Endothelial cell of umbilical vein (primary cell): ENCODE measurements at regions not wholly inside any gene's neighbourhood (a gene's known extent, or its start where the extent isn't known, plus 50 kb on each side); places are given as distances from the start of the nearest gene placed in this dataset.
"Not testable (repeated sequence)": the region's sequence is repeated elsewhere in the genome, so short reads cannot be mapped to it uniquely, and the experiment has no call there.

Source experiments
- BruUV-seq: library from RNA; stranded (reverse); fragments of 400-500 nt; replicated peaks from 2 replicates; lab custom pipeline; 2021; lab: Mats Ljungman, UMichigan
- CTCF ChIA-PET: fragments of 300-600, 350-600 bp; sonication (Branson Sonifier 250); formaldehyde crosslinking; loops from one replicate; lab custom pipeline; 2021; ENCODE audit warnings: antibody characterized with exemption, inconsistent platforms; lab: Charles Lee
- POLR2A ChIA-PET: fragments of 300-600, 350-600 bp; sonication (Branson Sonifier 250); formaldehyde crosslinking; loops from one replicate; lab custom pipeline; 2021; ENCODE audit warnings: antibody characterized with exemption, inconsistent platforms; lab: Charles Lee
- DNase-seq: peaks from one replicate; pipeline ENCODE4 v3.0.0-alpha.2; 2011; ENCODE audit warnings: low read depth, low spot score
- FAIRE-seq: peaks from 2 replicates; lab custom pipeline; 2011; peaks lifted over from hg19 to GRCh38; lab: Jason Lieb, UNC
- H2AFZ ChIP-seq: 2 replicates; pipeline ENCODE4 v1.6.0; 2012; ENCODE audit warnings: low read depth, low read length, control low read depth, inconsistent platforms
- H3K27ac ChIP-seq: 2 replicates; pipeline ENCODE4 v1.5.1; 2011; ENCODE audit warnings: low read depth, mild to moderate bottlenecking, control low read depth, low read length, moderate library complexity; ENCODE audit not compliant: insufficient read depth
- H3K27me3 ChIP-seq, 2 experiments: 2 replicates each; pipeline versions ENCODE4 v1.6.0 to v1.6.1; 2011; ENCODE audit warnings: low read length in 2 of 2, mixed read lengths in 1 of 2; ENCODE audit not compliant: control insufficient read depth in 2 of 2, insufficient read depth in 2 of 2
- H3K36me3 ChIP-seq, 2 experiments: 2 replicates in 1 of 2; 3 replicates in 1 of 2; pipeline ENCODE4 v1.5.1; 2011; ENCODE audit warnings: low read length in 2 of 2, mild to moderate bottlenecking in 1 of 2, moderate library complexity in 1 of 2; ENCODE audit not compliant: control insufficient read depth in 2 of 2, insufficient read depth in 2 of 2; ENCODE audit errors: extremely low read depth in 1 of 2
- H3K4me1 ChIP-seq: 3 replicates; pipeline ENCODE4 v1.5.1; 2011; ENCODE audit warnings: mild to moderate bottlenecking, low read length; ENCODE audit not compliant: control insufficient read depth, insufficient read depth; ENCODE audit errors: extremely low read depth
- H3K4me2 ChIP-seq: 2 replicates; pipeline ENCODE4 v1.6.1; 2011; ENCODE audit warnings: low read length, control low read depth, mixed read lengths; ENCODE audit not compliant: insufficient read depth
- H3K4me3 ChIP-seq, 3 experiments: fragments of 200-600 bp in 1 of 3; sonication (generic), shearing (Covaris generic) in 1 of 3; replicated peaks in 1 of 3; 2 replicates each; pipeline ENCODE4 v1.5.1; 2011 to 2016; ENCODE audit warnings: control low read depth in 3 of 3, low read length in 3 of 3, mild to moderate bottlenecking in 2 of 3, inconsistent platforms in 1 of 3, low read depth in 1 of 3, moderate library complexity in 1 of 3; ENCODE audit not compliant: insufficient read depth in 1 of 3
- H3K79me2 ChIP-seq: 2 replicates; pipeline ENCODE4 v1.6.0; 2012; ENCODE audit warnings: low read length, inconsistent platforms; ENCODE audit not compliant: control insufficient read depth, insufficient read depth
- H3K9ac ChIP-seq: replicated peaks from 2 replicates; pipeline ENCODE3; 2011; ENCODE audit warnings: low read length, control low read depth; ENCODE audit not compliant: insufficient read depth; ENCODE audit errors: extremely low read depth
- H3K9me1 ChIP-seq: replicated peaks from 3 replicates; pipeline ENCODE4 v1.6.0; 2011; ENCODE audit warnings: mild to moderate bottlenecking, low read length; ENCODE audit not compliant: control insufficient read depth, insufficient read depth; ENCODE audit errors: extremely low read depth
- H3K9me3 ChIP-seq: replicated peaks from 2 replicates; pipeline ENCODE4 v1.5.1; 2012; ENCODE audit warnings: low read length, inconsistent platforms; ENCODE audit not compliant: control insufficient read depth, insufficient read depth
- H4K20me1 ChIP-seq: replicated peaks from 2 replicates; pipeline ENCODE3; 2011; ENCODE audit warnings: mild to moderate bottlenecking, low read length; ENCODE audit not compliant: control insufficient read depth, insufficient read depth; ENCODE audit errors: extremely low read depth
- EZH2 ChIP-seq: IDR thresholded peaks from 2 replicates; pipeline ENCODE4 v1.6.1; 2012; ENCODE audit warnings: borderline replicate concordance, low read depth, mild to moderate bottlenecking, moderate library complexity, low read length, inconsistent platforms; ENCODE audit not compliant: severe bottlenecking
- FOS ChIP-seq: IDR thresholded peaks from 2 replicates; pipeline ENCODE4 v1.6.1; 2011; ENCODE audit warnings: mild to moderate bottlenecking, low read length, moderate library complexity, borderline replicate concordance; ENCODE audit not compliant: insufficient read depth
- GATA2 ChIP-seq: IDR thresholded peaks from 2 replicates; pipeline ENCODE4 v1.7.0; 2011; ENCODE audit warnings: low read depth, mild to moderate bottlenecking, moderate library complexity, mixed read lengths, low read length; ENCODE audit not compliant: insufficient read length, insufficient read depth
- MYC ChIP-seq: IDR thresholded peaks from one replicate; pipeline ENCODE4 v1.6.1; 2011; ENCODE audit warnings: mild to moderate bottlenecking, low read depth, low read length
- dilution Hi-C: fragments of 300-500 bp; cut with MboI; formaldehyde crosslinking; loops from one replicate; pipeline ENCODE4 v1.15.0; 2019; ENCODE audit warnings: low sequenced_read_pairs; ENCODE audit not compliant: extremely low pct_ligation_motif_present
- intact Hi-C: fragments of 100-400 bp; cut with micrococcal nuclease; formaldehyde crosslinking; loops from one replicate; pipeline ENCODE4 v1.10.0; 2022
- TF ChIP-seq, protein P1 (sequence below): IDR thresholded peaks from 2 replicates; pipeline ENCODE4 v1.6.1; 2011; ENCODE audit not compliant: insufficient read depth, insufficient read length

DNA sequence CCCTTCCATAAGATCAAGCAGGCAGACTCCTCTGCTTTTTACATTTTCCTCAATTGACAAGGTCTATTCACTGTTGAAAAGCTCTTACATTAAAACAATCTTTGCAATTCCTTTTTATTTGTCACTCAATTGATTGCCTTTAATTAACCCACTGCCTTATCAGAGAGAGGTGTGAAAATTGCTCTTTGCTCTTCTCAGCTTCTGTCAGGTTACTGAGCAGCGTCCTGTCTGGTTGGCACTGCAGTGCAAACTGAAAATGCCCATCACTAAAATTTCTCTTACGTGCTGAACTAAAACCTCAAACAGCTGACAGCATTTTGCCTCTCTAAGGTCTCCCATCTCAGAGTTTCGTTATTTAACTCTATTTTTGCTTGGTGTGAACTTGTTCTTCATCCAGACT lies 504.1 kb upstream of the ATXN7L3B start:
- no peaks in the 10 kb centered on the region for H4K20me1 ChIP-seq
- H3K27me3 ChIP-seq, result no peaks in the 10 kb centered on the region
- FAIRE-seq (no peak), DNase-seq (no peak)
- H3K9me1 ChIP-seq, result no peaks in the 10 kb centered on the region
- H3K27ac ChIP-seq, result no peak overlapping the region
- H2AFZ ChIP-seq, result no peak overlapping the region
- no peak overlapping the region for H3K4me3 ChIP-seq
- BruUV-seq, result no TSS peak
- H3K4me1 ChIP-seq, result no peaks in the 10 kb centered on the region
- no peak overlapping the region for H3K9ac ChIP-seq
- dilution Hi-C loops, result no loop called here
- intact Hi-C loops, result no loop called here
- H3K9me3 ChIP-seq, result peaks cover 3% of the 10 kb centered on the region
- H3K79me2 ChIP-seq, result no peaks in the 10 kb centered on the region
- ChIA-PET POLR2A (no interaction called here), CTCF (no interaction called here)
- H3K4me2 ChIP-seq, result no peak overlapping the region
- no peak for TF ChIP-seq MYC
- no peaks in the 10 kb centered on the region for H3K36me3 ChIP-seq

DNA sequence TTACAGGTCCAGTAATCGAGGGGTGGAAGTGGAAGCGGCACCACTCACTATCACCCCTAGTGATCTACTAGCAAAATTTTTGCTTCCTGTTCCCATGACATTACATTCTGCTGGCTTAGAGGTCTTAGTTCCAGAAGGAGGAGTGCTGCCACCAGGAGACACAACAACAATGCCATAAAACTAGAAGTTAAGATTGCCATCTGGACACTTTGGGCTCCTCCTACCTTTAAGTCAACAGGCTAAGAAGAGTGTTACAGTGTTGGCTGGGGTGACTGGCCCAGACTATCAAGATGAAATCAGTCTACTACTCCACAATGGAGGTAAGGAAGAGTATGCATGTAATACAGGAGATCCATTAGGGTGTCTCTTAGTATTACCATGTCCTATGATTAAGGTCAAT lies 498.5 kb upstream of the ATXN7L3B start:
- H4K20me1 ChIP-seq, POLR2A ChIA-PET, H3K27me3 ChIP-seq, H2AFZ ChIP-seq, H3K9me3 ChIP-seq, H3K4me2 ChIP-seq, intact Hi-C loops, H3K4me1 ChIP-seq, H3K79me2 ChIP-seq, H3K4me3 ChIP-seq, H3K9ac ChIP-seq, dilution Hi-C loops, H3K36me3 ChIP-seq, H3K9me1 ChIP-seq, CTCF ChIA-PET, BruUV-seq, FAIRE-seq, H3K27ac ChIP-seq, DNase-seq: not testable (repeated sequence)

DNA sequence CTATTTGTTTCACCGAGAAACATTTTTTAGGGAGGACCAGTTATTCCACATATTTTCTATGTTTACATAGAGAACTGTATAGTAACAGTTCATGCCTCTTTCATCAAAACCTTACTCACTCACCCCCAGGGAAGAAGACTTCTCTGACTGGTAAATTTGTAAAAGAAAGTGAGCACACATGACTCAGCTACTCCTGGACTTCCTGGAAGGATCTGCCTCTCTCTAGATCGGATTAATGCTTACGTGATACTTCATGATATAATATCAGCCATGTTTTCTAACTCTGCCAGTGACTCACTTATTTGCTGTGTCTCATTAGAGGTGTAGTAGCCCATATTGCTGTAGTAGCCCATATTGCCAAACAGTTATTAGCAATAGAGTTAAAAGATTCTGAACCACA lies 494.3 kb upstream of the ATXN7L3B start:
- Histone ChIP-seq H3K27me3 (no peaks in the 10 kb centered on the region), H3K9me1 (no peaks in the 10 kb centered on the region), H3K4me2 (no peak overlapping the region), H3K9ac (no peak overlapping the region), H3K36me3 (no peaks in the 10 kb centered on the region), H3K27ac (no peak overlapping the region), H3K79me2 (no peaks in the 10 kb centered on the region), H3K4me3 (no peak overlapping the region), H3K4me1 (no peaks in the 10 kb centered on the region), H2AFZ (no peak overlapping the region), H3K9me3 (peaks cover 1% of the 10 kb centered on the region), H4K20me1 (no peaks in the 10 kb centered on the region)
- BruUV-seq, result no TSS peak
- intact Hi-C loops (no loop called here), dilution Hi-C loops (no loop called here)
- CTCF ChIA-PET, result no interaction called here
- POLR2A ChIA-PET, result no interaction called here
- DNase-seq, result no peak
- FAIRE-seq, result no peak
- TF ChIP-seq GATA2 (no peak), FOS (no peak), EZH2 (no peak)
- TF ChIP-seq, protein P1, sequence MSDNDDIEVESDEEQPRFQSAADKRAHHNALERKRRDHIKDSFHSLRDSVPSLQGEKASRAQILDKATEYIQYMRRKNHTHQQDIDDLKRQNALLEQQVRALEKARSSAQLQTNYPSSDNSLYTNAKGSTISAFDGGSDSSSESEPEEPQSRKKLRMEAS, result no peak
